ENCODE measurements at regions not wholly inside any gene's neighbourhood (a gene's known extent, or its start where the extent isn't known, plus 50 kb on each side); places are given as distances from the start of the nearest gene placed in this dataset.

DNA sequence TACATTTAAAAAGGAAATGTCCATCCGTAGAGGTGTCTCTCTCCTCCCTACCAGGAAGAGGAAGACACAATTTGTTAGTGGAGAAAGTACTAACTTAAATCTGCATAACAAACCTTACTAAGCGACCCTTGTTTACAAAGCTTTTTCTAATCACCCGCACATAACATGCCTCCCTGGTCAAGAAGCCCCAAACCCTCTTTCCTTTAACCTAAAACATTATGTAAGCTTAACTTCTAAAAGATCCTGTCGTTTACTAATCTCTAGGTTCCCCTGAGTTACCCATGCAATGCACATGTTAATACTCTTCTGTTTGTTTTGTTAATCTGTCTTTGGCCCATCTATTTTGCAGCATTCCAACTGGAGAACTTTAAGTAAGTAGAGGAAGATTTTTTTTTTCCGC lies 630.3 kb upstream of the NRXN1 start:
- DNase-seq: no peak
- no peaks in the 10 kb centered on the region for H3K9me3 ChIP-seq
- H3K4me3 ChIP-seq: no peak overlapping the region
- no peaks in the 10 kb centered on the region for H3K4me1 ChIP-seq
- no peaks in the 10 kb centered on the region for H3K36me3 ChIP-seq
- WGBS, 2 donors: 71 to 75% methylated on average over 5 of the region's 5 CpGs
- TF ChIP-seq CTCF (IDR thresholded peaks at IDR 0.05) (no peak), POLR2AphosphoS5 (IDR thresholded peaks at IDR 0.05) (no peak), POLR2A (IDR thresholded peaks at IDR 0.05) (no peak), EP300 (IDR thresholded peaks at IDR 0.05) (no peak)
- H3K27me3 ChIP-seq: no peaks in the 10 kb centered on the region
- H3K27ac ChIP-seq: no peak overlapping the region
- intact Hi-C loops (cut with DNase I): no loop called here

GRCh38 chr2:51657849-51658248 lies 625.9 kb upstream of the NRXN1 start:
- TF ChIP-seq POLR2A (IDR thresholded peaks at IDR 0.05) (no peak), EP300 (IDR thresholded peaks at IDR 0.05) (no peak), POLR2AphosphoS5 (IDR thresholded peaks at IDR 0.05) (no peak), CTCF (IDR thresholded peaks at IDR 0.05) (no peak)
- WGBS, 2 donors: 92 to 95% methylated on average over 4 of the region's 4 CpGs
- no peaks in the 10 kb centered on the region for H3K9me3 ChIP-seq
- H3K27ac ChIP-seq: no peak overlapping the region
- H3K4me1 ChIP-seq: no peaks in the 10 kb centered on the region
- intact Hi-C loops (cut with DNase I): no loop called here
- no peaks in the 10 kb centered on the region for H3K27me3 ChIP-seq
- H3K4me3 ChIP-seq: no peak overlapping the region
- DNase-seq: no peak
- H3K36me3 ChIP-seq: no peaks in the 10 kb centered on the region

GRCh38 chr2:51650769-51651168 lies 618.8 kb upstream of the NRXN1 start:
- no peaks in the 10 kb centered on the region for H3K4me1 ChIP-seq
- intact Hi-C loops (cut with DNase I): no loop called here
- H3K27me3 ChIP-seq: no peaks in the 10 kb centered on the region
- no peaks in the 10 kb centered on the region for H3K9me3 ChIP-seq
- no peak overlapping the region for H3K4me3 ChIP-seq
- TF ChIP-seq CTCF (IDR thresholded peaks at IDR 0.05) (no peak), POLR2A (IDR thresholded peaks at IDR 0.05) (no peak), EP300 (IDR thresholded peaks at IDR 0.05) (no peak), POLR2AphosphoS5 (IDR thresholded peaks at IDR 0.05) (no peak)
- no peak overlapping the region for H3K27ac ChIP-seq
- no peak for DNase-seq
- H3K36me3 ChIP-seq: no peaks in the 10 kb centered on the region

GRCh38 chr2:51649366-51649765 lies 617.4 kb upstream of the NRXN1 start:
- 81 to 82% methylated on average over 1 of the region's 1 CpG for WGBS, 2 donors
- no peaks in the 10 kb centered on the region for H3K27me3 ChIP-seq
- no peak overlapping the region for H3K27ac ChIP-seq
- intact Hi-C loops (cut with DNase I): no loop called here
- TF ChIP-seq POLR2AphosphoS5 (IDR thresholded peaks at IDR 0.05): no peak
- TF ChIP-seq POLR2A (IDR thresholded peaks at IDR 0.05): no peak
- no peak overlapping the region for H3K4me3 ChIP-seq
- DNase-seq: no peak
- H3K4me1 ChIP-seq: no peaks in the 10 kb centered on the region
- H3K36me3 ChIP-seq: no peaks in the 10 kb centered on the region
- H3K9me3 ChIP-seq: no peaks in the 10 kb centered on the region

DNA sequence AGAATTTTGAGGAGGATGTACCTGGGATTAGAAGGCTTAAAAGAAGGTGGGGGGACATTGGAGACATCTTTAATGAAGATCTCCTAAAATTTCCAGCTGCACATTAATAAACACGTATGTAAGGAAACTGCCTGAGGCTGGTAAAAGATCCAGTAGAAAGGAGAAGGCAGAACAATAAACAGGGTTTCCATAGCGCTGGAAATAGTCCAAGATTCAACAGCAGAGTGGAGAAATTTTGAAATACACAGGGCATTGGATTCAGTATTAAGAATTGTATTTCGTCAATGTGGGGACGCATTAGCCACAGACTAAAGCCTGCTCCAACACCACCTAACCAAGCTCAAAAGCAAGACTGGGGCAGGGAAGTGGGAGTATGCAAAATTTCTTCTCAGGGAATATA lies 606.9 kb upstream of the NRXN1 start:
- 71 to 78% methylated on average over 4 of the region's 4 CpGs for WGBS, 2 donors
- no peaks in the 10 kb centered on the region for H3K9me3 ChIP-seq
- DNase-seq: no peak
- intact Hi-C loops (cut with DNase I): no loop called here
- H3K36me3 ChIP-seq: no peaks in the 10 kb centered on the region
- H3K4me3 ChIP-seq: no peak overlapping the region
- no peaks in the 10 kb centered on the region for H3K27me3 ChIP-seq
- no peak overlapping the region for H3K27ac ChIP-seq
- H3K4me1 ChIP-seq: no peaks in the 10 kb centered on the region
- TF ChIP-seq POLR2AphosphoS5 (IDR thresholded peaks at IDR 0.05) (no peak), EP300 (IDR thresholded peaks at IDR 0.05) (no peak), POLR2A (IDR thresholded peaks at IDR 0.05) (no peak), CTCF (IDR thresholded peaks at IDR 0.05) (no peak)

Data from sigmoid colon (tissue), 6 donors.